ENCODE measurements at regions not wholly inside any gene's neighbourhood (a gene's known extent, or its start where the extent isn't known, plus 50 kb on each side); places are given as distances from the start of the nearest gene placed in this dataset.

- H3K27me3 ChIP-seq, result no peaks in the 10 kb centered on the region
- intact Hi-C loops (cut with DNase I), result no loop called here
- no peak overlapping the region for H3K27ac ChIP-seq
- H3K4me3 ChIP-seq, result no peak overlapping the region
- H3K4me1 ChIP-seq, result no peaks in the 10 kb centered on the region
- H3K36me3 ChIP-seq, result no peaks in the 10 kb centered on the region
- no peak for TF ChIP-seq CTCF (IDR thresholded peaks at IDR 0.05)
- no peaks in the 10 kb centered on the region for H3K9me3 ChIP-seq
- H3K9ac ChIP-seq (ENCODE audit: low read depth in 2 of 2, low read length in 2 of 2), result no peak overlapping the region
- DNase-seq, result no peak
Observed at GRCh38 chr18:48470484-48471180, 61.4 kb upstream of the ZBTB7C start.

GRCh38 chr18:48468151-48468550, 59.0 kb upstream of the ZBTB7C start:
- no peaks in the 10 kb centered on the region for H3K9me3 ChIP-seq
- DNase-seq, result no peak
- H3K36me3 ChIP-seq, result no peaks in the 10 kb centered on the region
- TF ChIP-seq CTCF (IDR thresholded peaks at IDR 0.05), result no peak
- H3K27ac ChIP-seq, result no peak overlapping the region
- no peak overlapping the region for H3K9ac ChIP-seq (ENCODE audit: low read depth in 2 of 2, low read length in 2 of 2)
- intact Hi-C loops (cut with DNase I), result no loop called here
- no peaks in the 10 kb centered on the region for H3K27me3 ChIP-seq
- H3K4me1 ChIP-seq, result no peaks in the 10 kb centered on the region
- H3K4me3 ChIP-seq, result no peak overlapping the region

- intact Hi-C loops (cut with DNase I), result no loop called here
- no peak for DNase-seq
- no peaks in the 10 kb centered on the region for H3K27me3 ChIP-seq
- no peak for TF ChIP-seq CTCF (IDR thresholded peaks at IDR 0.05)
- no peaks in the 10 kb centered on the region for H3K9me3 ChIP-seq
- H3K36me3 ChIP-seq, result no peaks in the 10 kb centered on the region
- no peaks in the 10 kb centered on the region for H3K4me1 ChIP-seq
- H3K9ac ChIP-seq (ENCODE audit: low read depth in 2 of 2, low read length in 2 of 2), result no peak overlapping the region
- no peak overlapping the region for H3K4me3 ChIP-seq
- H3K27ac ChIP-seq, result no peak overlapping the region
Observed at GRCh38 chr18:48467231-48467630, 58.0 kb upstream of the ZBTB7C start.

- Histone ChIP-seq H3K27ac (no peak overlapping the region), H3K27me3 (no peaks in the 10 kb centered on the region), H3K4me1 (no peaks in the 10 kb centered on the region), H3K9me3 (no peaks in the 10 kb centered on the region), H3K4me3 (no peak overlapping the region), H3K9ac (ENCODE audit: low read depth in 2 of 2, low read length in 2 of 2) (no peak overlapping the region), H3K36me3 (no peaks in the 10 kb centered on the region)
- TF ChIP-seq CTCF (IDR thresholded peaks at IDR 0.05), result no peak
- intact Hi-C loops (cut with DNase I), result no loop called here
- no peak for DNase-seq
Observed at GRCh38 chr18:48462510-48462909, 53.3 kb upstream of the ZBTB7C start.

GRCh38 chr18:48460929-48461583, 51.9 kb upstream of the ZBTB7C start:
- no peak for TF ChIP-seq CTCF (IDR thresholded peaks at IDR 0.05)
- Histone ChIP-seq H3K9ac (ENCODE audit: low read depth in 2 of 2, low read length in 2 of 2) (no peak overlapping the region), H3K4me1 (no peaks in the 10 kb centered on the region), H3K27ac (no peak overlapping the region), H3K36me3 (no peaks in the 10 kb centered on the region), H3K4me3 (no peak overlapping the region), H3K9me3 (no peaks in the 10 kb centered on the region), H3K27me3 (no peaks in the 10 kb centered on the region)
- intact Hi-C loops (cut with DNase I), result no loop called here
- no peak for DNase-seq
